CD4-positive, alpha-beta T cell treated with Interleukin-4 for 1 hour (primary cell): ENCODE measurements at regions not wholly inside any gene's neighbourhood (a gene's known extent, or its start where the extent isn't known, plus 50 kb on each side); places are given as distances from the start of the nearest gene placed in this dataset.
"Not testable (repeated sequence)": the region's sequence is repeated elsewhere in the genome, so short reads cannot be mapped to it uniquely, and the experiment has no call there.

Experiments used
- DNase-seq, 2 donors: peaks; one replicate each; pipeline ENCODE4 v3.0.0-alpha.2; 2020 to 2022

DNA sequence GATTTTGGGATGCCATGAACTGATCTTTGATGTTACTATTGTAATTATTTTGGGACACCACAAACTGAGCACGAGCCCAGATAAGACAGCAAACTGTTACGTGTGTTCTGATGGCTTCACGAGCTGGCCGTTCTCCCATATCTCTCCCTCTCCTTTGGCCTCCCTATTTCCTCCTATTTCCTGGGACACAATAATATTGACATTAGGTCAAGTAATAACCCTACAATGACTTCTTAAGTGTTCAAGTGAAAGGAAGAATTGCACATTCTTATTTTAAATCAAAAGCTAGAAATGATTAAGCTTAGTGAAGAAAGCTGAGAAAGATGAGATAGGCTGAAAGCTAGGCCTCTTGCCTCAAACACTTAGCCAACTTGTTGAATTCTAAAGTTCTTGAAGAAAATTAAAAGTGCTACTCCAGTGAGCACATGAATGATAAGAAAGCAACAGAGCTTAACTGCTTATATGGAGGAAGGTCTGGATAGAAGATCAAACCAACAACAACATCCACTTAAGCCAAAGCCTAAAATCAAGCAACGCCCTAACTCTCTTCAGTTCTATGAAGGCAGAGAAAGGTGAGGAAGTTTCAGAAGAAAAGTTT lies 247.1 kb downstream of the LRRC70 start:
- DNase-seq = no peak

DNA sequence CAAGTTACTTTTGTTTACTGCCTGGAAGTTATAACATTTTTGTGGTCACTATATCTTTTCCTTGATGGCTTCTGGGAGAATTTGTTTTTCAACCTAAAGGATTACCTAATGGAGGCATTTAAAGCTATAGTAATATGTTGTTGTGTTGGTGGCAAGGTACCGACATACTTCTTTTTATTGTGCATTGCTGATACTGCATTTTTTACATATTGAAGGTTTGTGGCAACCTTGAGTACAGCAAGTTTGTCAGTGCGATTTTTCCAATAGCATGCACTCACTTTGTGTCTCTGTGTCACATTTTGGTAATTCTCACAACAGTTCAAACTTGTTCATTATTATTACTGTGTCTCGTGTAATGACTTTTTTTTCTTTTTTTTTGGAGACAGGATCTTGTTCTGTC lies 246.3 kb downstream of the LRRC70 start:
- DNase-seq = no peak

DNA sequence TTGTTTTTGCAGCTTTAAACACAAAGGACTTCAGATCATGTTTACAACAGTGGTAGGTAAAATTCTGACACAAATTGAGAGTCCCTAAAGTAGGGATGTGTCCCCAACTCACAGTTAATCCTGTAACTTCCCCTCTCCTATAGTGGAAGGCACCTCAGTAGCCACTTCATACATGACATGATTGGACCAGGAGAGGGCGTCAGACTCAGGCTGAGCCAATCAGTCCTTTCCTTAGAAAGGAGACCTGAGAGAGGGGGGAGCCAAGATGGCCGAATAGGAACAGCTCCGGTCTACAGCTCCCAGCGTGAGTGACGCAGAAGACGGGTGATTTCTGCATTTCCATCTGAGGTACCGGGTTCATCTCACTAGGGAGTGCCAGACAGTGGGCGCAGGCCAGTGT lies 238.4 kb downstream of the LRRC70 start:
- DNase-seq = not testable (repeated sequence)

DNA sequence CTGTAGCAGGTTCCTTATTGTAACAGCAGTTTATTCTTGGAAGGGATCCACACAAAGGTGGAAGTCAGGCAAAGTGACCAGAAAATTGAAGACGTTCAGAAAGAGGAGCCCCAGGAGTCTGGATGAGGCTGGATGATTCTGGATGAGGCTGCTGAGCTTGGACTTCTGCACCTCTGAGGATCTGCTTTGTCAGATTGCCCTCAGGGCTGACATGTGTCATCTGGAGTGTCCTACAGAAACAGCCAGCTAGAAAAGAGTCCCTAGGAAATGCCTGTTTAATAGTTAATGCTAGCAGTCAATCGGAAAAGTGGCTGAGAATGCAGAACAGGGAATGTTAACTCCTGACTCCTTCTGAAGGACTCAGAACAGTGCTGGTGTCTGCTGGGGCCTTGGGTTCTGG lies 236.4 kb downstream of the LRRC70 start:
- no peak for DNase-seq

DNA sequence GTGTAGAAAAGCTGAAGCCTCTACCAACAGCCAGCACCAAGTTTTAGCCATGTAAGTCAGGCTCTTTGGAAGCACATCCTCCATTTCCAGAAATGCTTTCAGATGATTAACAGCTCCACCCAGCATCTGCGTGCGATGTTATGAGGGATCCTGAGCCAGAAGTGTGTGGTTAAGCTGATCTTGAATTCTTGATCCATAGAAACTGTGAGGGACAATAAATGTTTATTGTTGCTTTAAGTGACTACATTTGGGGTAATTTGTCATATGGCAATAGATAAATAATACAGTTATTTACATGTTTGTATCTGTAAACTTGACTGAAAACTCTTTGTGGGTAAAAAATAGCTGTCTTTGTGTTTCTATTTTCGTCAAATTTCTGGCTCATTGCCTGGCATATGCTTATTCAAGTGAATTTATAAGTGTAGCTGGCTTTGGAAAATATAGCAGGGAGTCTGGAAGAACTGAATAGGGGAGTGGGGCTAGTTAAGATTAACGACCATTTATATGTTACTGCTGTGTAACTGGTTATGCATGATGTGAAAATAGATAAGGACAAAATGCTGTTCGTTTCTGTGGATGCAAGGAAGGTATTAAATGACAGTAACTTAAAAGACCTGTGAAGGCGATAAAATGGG lies 234.1 kb downstream of the LRRC70 start:
- DNase-seq = no peak

DNA sequence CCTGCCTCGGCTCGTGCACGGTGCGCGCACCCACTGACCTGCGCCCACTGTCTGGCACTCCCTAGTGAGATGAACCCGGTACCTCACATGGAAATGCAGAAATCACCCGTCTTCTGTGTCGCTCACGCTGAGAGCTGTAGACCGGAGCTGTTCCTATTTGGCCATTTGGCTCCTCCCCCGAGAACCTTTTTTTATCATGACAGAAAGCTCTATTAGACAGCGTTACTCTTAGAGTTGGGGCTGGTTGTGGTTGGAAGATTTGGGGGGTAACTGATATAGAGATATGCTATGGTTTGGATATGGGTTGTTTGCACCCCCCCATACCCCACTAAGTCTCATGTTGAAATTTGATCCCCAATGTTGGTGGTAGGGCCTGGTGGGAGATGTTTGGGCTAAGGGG lies 226.2 kb downstream of the LRRC70 start:
- DNase-seq = not testable (repeated sequence)

DNA sequence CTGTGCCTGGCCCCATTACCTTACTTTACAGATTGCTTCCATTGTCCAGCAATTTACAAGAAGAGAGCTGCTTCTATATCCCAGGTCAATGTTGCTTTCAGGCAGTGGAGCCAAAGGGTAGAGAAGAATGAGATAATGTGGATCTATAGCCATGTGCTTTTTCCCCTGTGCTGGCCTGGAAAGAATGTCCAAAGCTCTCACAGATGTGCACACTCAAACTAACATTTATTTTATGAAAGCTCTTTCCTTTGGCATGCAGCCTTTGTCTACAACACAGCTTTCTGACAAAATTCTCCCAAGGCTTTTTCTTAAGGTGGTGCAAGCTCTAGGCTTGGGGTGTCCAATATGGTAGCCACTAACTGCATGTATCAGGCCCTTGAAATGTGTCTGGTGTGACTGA lies 217.3 kb downstream of the LRRC70 start:
- no peak for DNase-seq

DNA sequence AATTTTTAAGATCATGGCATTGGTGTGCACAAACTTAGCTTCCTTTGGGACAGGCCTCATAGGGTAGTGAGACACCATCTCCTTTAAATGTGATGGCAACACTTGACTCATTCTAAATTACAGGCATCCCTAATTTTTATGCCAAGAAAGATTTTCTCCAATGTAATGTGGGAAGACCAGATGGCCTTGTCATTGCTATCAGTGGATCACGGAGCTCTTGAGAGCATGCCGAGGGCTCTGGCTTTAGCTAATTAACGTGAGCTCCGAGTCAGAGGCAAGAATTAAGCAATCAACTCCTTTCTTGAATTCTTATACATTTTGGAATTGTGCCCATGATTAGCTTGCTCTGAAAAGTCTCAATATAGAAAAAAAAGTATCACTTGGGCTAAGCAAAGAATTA lies 215.8 kb downstream of the LRRC70 start:
- DNase-seq = no peak

DNA sequence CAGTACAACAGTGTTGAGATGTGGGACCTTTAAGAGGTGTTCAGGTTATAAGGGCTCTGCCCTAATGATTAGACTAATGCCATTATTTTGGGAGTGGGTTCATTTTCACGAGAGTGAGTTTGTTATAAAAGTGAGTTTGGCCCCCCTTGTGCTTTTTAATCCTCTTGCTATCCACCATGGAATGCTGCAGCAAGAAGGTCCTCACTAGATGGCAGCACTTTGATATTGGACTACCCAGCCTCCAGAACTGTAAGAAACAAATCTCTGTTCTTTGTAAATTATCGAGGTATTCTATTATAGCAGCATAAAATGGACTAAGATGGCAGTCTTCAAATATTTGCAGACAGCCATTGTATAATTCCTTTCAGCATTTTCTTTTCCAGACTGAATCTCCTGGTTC lies 212.4 kb downstream of the LRRC70 start:
- no peak for DNase-seq

DNA sequence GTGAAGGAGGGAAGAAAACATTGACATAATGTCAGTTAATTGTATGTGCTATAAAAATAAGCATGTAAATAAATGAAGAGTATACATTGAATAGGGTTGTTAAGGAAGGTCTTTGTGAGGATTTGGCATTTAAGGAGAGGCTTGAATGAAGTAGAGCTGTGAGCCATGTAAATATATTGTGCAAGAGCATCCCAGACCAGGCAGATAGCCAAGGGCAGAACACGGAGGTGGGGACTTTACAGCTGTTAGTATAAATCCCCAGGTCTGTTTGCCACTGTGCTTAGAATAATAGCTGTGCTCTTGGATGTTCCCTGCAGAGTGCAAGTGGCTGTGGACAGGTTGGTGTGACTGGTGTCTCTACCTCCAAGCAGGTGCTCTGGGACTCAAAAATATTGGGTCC lies 211.7 kb downstream of the LRRC70 start:
- DNase-seq = no peak

DNA sequence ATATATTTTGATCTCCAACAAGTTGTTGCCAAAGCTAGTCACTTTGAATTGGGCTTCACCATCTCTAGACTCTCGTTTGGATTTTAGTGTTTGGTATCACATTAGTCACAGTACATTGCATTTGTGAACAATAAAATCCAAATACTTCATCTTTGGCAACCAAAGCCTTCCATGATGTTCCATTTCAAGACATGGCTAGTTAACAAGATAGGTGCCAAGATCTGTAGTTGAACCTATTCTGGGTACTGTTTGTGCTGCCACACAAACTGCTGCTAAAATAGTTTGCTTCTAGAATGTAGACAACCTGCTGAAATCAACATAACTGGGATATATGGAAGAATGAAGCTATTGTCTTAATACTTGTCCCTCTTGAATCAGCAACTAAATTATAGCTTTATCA lies 207.5 kb downstream of the LRRC70 start:
- DNase-seq = no peak

DNA sequence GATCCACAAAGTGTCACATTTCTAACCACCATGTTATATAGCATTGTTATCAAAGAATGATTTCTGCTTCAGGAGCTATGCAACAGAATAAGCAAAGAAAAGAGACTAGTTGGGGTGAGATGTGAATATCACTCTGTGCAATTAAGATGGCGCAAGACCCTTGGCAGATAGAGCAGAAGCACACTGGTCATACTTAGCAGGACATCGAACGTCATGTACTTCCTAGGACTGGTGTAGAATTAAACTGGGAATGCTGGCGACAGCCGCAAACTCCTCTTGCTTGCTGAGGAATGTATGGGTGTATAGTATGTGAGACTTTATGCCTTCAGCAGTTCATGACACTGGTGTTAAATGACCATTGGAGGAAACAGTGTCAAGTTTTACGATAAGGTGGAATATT lies 207.0 kb downstream of the LRRC70 start:
- no peak for DNase-seq

DNA sequence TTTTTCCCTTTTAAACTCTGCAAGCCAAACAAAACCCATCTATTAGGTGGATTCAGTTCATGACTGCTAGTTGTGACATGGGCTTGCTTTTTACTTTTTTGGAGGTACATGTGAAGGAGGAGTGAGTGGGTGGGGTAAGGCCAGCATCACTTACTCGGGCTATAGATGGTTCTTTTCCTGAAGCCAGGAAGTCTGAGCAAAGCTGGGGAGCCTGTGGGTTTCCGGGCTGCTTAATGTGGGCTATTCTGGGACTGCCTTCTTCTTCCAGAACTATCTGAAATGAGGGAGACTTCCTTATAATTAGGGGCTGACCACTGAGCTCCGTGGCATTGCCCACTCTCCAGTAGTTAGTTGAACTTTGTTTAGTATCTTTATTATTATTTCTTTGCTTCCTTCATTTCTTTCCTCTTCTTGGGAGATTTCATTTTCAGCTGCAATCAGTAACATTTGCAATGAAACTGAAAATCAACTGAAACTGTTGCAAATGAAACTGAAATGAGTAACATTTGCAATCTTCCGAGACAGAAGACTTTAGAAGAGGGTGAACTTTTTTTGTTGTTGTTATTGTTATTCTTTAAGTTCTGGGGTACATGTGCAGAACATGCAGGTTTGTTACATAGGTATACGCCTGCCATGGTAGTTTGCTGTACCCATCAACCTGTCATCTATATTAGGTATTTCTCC lies 204.9 kb downstream of the LRRC70 start:
- no peak for DNase-seq

DNA sequence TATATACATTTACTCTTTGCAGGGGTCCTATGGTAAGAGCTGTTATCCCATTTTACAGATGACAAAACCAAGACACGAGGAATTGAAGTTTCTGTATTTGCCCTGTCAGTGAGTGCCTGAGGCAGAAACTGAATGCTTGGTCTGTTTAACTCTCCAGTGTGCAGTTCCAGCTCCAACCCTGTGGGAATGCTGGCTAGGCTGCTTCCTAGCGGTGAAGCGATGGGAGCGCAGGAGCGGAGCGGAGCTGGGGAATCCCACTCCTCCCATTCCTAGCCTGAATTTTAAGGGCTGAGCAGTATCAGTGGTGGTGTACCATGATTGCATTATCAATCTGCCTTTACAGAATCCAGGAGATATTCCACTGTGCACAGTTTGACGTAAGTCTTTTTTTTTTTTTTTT lies 202.3 kb downstream of the LRRC70 start:
- no peak for DNase-seq

DNA sequence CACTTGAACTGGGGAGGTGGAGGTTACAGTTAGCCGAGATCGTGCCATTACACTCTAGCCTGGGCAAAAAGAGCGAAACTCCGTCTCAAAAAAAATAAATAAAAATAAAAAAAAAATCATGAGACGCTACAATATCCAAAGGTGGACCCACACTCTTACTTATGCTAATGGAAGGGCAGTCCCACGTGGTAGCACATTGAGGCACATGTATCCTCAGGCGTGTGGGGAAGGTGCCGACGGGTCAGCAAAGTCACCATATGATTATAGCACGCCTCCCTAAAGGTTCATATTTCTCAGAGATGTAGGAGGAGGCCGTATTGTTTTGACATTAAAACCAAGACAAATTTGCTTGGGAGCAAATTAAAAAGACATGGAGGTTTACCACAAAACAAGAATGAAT lies 201.6 kb downstream of the LRRC70 start:
- no peak for DNase-seq

DNA sequence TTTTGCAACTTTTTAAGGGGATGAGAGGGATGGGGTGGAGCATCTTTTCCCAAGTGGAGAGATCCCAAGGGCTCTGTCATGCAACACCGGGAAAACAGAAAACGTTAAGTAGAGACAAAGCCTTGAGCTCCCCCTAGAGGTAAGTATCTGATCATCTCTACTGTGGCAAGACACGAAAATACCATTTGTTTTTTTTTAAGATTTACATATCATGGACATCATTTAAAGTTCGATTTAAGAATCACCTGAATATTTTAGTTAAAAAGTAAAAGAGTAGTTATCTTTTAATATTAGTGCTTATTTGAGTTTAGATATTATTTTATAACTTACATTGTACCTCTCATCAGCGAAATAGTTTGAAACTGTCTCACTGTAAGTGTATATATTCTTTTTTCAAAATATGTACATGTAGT lies 200.4 kb downstream of the LRRC70 start:
- DNase-seq = peak in 1 of 2 donors; percentile 41

DNA sequence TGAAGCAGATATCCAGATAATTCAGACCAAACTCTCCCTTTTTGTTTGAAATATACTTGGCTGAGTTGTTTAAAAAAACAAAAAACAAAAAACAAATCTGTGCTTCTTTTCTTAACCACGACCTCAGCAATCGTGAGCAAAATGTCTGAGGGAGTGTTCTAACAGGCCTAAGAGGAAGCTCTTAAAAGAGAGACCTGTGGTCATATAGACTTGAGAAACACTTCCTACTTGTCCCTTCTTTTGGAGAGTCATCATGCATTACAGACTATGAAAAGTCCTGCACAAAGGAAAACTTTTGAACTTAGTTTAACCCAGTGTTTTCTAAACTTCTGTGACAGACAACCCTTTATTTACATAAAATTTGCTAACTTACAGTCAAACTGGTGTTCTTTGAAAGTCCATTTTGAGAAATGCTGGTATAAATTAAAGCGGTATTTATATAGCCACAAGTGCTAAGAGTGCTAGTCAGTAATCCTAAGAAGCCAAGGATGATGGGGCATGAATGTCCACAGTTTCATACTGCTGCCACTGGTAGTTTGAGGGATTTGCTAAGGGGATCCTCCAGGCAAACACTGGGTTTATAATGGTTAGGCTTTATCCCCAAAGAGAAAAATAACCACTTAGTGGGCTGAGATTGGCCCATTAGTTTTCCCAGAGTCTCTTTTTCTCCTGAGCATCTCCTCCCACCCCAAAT lies 199.8 kb downstream of the LRRC70 start:
- no peak for DNase-seq

DNA sequence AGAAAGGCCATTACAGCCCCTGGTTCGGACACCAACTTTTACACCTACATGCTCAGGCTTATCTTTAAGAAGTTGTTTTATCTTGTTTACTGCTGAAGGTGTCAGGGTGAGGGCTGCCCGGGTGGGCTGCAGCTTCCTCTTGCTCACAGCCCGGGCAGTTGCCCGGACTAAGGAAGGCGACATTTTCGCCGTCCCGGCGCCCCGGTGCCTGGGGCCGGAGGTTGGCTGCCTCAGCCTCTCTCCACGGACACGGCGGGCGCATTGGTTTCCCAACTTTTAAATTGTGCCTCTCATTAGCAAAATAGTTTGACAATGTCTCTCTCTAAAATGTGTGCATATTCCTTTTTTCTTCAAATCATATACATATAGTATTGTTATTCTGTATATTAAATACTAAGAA lies 198.5 kb downstream of the LRRC70 start:
- not testable (repeated sequence) for DNase-seq

DNA sequence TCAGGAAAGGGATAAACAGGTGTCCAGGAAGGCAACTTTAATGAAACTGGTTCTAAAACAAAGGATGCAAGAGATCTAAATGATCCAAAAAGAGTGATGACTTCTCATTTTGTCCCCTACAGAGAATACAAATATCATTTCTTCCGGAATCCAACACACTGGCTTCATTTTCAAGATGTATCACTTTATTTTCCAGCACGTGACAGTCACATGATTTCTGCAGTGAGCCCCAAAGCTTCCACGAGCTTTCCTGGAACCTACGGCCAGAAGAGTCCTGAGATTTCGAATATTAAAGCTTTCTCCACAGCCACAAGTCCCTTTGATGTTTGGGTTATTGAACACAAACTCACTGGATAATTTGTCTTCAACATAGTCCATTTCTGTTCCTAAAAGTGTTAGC lies 198.0 kb downstream of the LRRC70 start:
- DNase-seq = not testable (repeated sequence)

DNA sequence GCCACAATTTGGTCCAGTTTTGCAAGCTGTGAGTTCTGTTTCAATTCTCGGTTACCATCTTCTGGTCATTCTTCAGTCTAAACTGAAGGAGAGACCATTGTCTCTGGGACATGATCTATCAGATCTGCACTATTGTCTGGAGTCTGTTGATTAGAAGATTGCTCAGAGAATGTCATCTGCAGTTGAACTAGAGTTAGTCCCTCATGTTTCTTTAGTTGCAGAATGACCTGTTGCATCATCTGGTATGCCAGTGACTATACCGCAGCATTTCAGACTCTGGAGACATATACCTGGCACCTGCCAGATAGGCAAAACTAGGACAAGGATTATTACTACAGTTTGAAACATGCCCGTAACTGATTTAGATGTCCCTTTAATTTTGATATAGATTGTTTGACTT lies 194.8 kb downstream of the LRRC70 start:
- no peak for DNase-seq

DNA sequence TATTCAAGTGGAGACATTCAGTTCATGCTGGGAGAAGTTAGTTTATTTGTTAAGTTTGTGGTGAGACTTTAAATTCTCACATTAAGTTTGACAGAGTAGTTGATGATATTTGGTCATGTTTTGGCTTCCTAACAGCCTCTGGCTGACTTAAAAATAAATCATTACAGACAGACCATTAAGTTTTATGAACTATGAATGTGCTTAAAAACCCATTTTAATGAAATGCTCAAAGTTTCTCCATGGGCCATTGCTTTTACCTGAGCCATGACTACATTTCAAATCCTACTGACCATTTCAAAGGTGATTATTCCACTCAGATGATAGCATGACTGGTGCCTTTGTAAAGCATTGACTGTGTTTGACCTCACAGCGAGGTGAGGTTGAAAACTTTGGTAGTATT lies 192.7 kb downstream of the LRRC70 start:
- DNase-seq = no peak

DNA sequence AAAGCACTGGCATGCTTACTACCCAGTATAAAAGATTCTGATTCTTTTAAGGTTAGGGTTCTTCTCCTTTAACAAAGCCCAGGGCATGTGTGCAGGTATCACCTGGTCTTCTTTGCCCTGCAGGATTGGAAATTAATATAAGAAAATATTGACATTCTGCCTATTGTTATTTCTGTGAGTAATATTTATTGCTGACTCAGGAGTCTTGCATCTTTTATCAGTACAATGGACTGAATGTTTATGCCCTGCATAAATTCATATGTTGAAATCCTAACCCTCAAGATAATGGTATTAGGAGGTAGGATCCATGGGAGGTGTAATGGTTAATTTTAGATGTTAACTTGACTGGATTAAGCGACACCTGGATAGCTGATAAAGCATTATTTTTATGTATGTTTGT lies 189.0 kb downstream of the LRRC70 start:
- DNase-seq = no peak

DNA sequence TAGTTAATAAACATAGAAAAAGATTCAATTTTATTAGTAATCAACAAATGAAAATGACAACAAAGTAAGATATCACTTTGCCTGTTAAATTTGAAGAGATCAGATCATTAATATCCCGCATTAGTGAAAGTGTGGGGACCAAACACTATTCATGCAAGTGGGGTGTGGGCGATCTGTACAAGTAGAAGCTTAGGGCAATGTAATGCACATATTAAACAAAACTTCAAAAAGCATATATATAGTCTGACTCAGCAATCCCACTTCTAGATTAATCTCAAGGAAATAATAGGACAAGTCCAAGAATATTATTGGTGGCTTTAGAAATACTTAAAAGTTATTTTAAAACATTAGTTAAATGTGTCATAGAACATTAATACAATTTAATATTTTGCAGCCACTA lies 188.5 kb downstream of the LRRC70 start:
- no peak for DNase-seq

DNA sequence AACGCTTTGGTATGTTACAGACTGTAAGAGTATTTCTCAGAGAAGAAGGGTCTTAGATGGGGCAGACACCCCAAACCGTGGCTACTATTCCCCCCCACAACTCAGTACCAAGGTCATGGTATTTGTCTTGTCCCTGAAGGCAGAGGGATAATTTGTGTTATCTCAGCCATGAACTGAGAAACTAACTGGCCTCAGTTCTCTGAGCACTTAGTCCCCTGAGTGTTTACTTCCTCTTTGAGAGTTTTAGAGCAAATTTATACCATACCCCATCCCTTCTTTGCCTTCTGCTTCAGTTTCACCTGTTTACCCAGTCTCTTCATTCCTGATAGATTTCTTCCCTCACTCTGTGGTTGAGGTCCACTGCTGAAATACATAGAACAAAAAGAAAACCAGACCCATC lies 183.9 kb downstream of the LRRC70 start:
- no peak for DNase-seq
